HG02642 (cell line): ENCODE measurements at regions not wholly inside any gene's neighbourhood (a gene's known extent, or its start where the extent isn't known, plus 50 kb on each side); places are given as distances from the start of the nearest gene placed in this dataset.
"Not testable (repeated sequence)": the region's sequence is repeated elsewhere in the genome, so short reads cannot be mapped to it uniquely, and the experiment has no call there.

ENCODE experiments used
- ATAC-seq: cut with Tn5 transposase; IDR thresholded peaks from one replicate; pipeline ENCODE4 v1.9.1; 2021; ENCODE audit warnings: mild to moderate bottlenecking; ENCODE audit not compliant: unreplicated experiment, poor library complexity

GRCh38 chr10:29217292-29217738 lies 71.6 kb upstream of the LYZL1 start:
- ATAC-seq = no peak

GRCh38 chr10:29223326-29223725 lies 65.5 kb upstream of the LYZL1 start:
- ATAC-seq = no peak

GRCh38 chr10:29224631-29225030 lies 64.2 kb upstream of the LYZL1 start:
- no peak for ATAC-seq

GRCh38 chr10:29227201-29227600 lies 61.7 kb upstream of the LYZL1 start:
- ATAC-seq = no peak

GRCh38 chr10:29228562-29228961 lies 60.3 kb upstream of the LYZL1 start:
- ATAC-seq = no peak

- no peak for ATAC-seq
Measured at GRCh38 chr10:29229258-29229705, 59.6 kb upstream of the LYZL1 start.

- ATAC-seq = not testable (repeated sequence)
Measured at GRCh38 chr10:29236910-29237309, 52.0 kb upstream of the LYZL1 start.

- ATAC-seq = no peak
Measured at GRCh38 chr10:29237786-29238185, 51.1 kb upstream of the LYZL1 start.

- ATAC-seq = no peak
Measured at GRCh38 chr10:29238523-29239135, 50.2 kb upstream of the LYZL1 start.
